ENCODE measurements at regions not wholly inside any gene's neighbourhood (a gene's known extent, or its start where the extent isn't known, plus 50 kb on each side); places are given as distances from the start of the nearest gene placed in this dataset.

DNA sequence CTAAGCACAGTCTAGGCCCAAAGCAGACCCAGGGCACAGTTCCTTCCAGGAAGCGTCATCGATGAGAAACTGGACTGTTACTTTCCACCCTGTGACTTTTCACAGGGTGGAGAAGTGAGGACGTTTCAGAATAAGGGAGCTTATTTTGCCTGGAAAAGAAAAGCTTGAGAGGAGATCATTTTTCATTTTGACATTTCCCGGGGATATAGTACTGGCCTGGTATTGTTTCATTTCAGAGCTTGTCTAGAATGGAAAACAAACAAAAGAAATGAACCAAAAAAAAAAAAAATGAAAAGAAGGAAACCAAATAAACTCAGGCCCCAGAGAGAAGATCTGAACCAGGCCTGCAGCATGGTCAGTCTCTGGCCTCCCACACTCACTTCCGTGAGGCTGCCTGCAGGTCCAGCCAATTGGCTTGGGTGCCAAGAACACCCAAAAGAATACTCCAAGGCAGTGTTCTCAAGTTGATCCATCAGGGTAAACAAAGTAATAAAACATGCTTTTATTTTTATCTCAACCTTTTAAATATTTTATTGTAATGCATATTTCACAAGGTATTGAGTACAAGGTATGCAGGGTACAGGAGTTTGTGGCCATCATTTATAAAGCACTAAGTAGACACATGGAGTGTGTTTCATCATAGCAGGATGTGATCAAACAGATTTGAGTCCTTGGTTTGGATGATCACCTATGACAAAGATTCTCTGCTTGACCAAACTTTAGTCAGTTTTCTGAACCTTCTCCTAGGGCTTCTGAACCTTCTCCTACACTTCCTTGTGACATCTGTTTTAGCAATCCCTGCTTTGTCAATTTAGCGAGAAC lies 176.9 kb upstream of the GGTLC1 start:
- no peak for DNase-seq

GRCh38 chr20:24164360-24164759 lies 175.8 kb upstream of the GGTLC1 start:
- DNase-seq = no peak

DNA sequence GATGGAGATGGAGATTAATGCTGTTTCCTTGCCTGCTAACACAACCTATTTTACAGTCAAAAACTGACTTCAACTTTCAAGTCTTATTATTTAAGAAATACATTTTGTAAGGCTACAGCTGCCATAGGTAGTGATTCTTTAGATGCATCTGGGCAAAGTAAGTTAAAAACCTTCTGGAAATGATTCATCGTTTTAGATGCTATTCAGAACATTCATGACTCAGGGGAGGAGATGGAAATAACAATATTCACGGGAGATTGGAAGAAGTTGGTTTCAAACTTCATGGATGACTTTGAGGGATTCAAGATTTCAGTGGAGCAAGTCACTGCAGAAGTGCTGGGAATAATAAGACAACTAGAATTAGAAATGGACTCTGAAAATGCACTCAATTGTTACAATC lies 174.9 kb upstream of the GGTLC1 start:
- DNase-seq = no peak

DNA sequence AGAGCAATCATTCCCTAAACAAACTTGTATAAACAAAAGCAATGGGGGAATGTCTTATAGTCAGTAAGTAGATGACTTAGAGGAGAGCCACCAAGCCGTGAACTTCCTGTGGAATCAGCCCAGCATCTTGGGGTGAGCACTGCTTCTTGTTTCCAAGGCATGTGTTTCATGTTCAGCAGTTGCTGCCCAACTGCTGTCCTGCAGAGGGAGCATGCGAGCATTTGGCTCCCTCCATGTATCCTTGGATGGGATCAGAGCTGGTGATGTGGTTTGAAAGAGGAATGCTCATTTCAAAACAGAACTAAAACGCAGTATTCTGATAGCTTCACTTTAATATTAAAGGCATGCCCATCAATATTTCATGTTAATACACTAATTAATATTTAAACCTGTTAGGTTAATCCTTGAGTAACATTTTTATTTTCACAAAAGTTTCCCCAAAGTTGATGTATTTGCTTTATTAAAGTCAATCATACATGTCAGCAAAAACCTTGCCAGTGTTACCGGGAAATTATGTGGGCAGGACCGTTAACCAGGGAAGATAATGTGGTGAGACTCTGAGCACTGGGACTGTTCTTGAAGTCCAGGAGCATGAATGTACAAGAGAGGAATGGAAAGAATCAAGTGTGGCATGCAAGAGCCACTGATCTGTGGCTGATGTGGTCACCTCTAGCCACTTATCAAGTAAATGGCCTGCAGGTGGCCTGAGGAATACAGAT lies 172.1 kb upstream of the GGTLC1 start:
- peak; percentile 79 for DNase-seq

GRCh38 chr20:24158281-24158680 lies 169.7 kb upstream of the GGTLC1 start:
- no peak for DNase-seq

- no peak for DNase-seq
Observed at GRCh38 chr20:24157213-24157612, 168.6 kb upstream of the GGTLC1 start.

- DNase-seq = no peak
Observed at GRCh38 chr20:24153101-24154040, 164.8 kb upstream of the GGTLC1 start.

GRCh38 chr20:24151621-24152294 lies 163.2 kb upstream of the GGTLC1 start:
- no peak for DNase-seq

GRCh38 chr20:24150406-24150805 lies 161.8 kb upstream of the GGTLC1 start:
- no peak for DNase-seq

DNA sequence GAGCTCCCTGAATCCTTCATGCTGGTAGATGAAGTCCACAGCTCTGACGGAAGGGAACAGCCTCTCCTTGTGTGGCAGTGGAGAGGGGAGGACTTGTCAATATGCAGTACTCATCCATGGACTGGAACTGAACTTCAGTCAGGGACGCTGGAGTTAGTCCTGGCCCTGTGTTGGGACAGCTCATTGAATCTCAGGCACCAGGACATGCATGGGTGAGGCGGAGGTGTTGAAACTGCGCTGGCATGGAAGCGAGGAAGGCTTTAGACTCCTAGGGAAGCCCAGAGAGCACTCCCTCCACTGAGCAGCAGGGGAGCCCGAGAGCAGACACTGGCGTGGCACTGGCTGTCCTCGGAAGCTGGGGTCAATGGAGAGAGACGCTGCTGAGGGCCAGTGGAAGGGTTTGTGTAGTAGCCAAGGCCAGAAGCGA lies 161.3 kb upstream of the GGTLC1 start:
- no peak for DNase-seq

GRCh38 chr20:24149175-24149574 lies 160.6 kb upstream of the GGTLC1 start:
- no peak for DNase-seq

DNA sequence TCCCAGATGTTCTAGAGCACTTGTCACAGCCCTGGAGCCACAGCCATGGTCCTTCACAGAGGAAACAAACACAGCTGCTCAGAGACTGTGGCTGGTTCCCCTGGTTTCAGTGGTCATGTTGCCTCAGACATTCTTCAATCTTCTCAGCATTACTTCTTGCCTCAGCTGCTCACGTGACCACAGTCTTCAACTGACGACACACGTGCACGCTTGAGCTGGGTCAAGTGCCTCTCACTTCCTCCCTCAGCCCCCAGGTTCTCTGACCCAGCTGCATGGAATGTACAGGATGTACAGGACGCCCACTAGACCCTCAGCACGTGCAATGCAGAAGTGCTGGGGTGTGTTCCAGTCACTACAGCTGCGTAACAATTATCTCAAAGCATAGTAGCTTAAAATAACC lies 159.8 kb upstream of the GGTLC1 start:
- DNase-seq = no peak

- DNase-seq = no peak
Observed at GRCh38 chr20:24147961-24148360, 159.4 kb upstream of the GGTLC1 start.

- DNase-seq = no peak
Observed at GRCh38 chr20:24147479-24147878, 158.9 kb upstream of the GGTLC1 start.

- DNase-seq = no peak
Observed at GRCh38 chr20:24146231-24146634, 157.7 kb upstream of the GGTLC1 start.

DNA sequence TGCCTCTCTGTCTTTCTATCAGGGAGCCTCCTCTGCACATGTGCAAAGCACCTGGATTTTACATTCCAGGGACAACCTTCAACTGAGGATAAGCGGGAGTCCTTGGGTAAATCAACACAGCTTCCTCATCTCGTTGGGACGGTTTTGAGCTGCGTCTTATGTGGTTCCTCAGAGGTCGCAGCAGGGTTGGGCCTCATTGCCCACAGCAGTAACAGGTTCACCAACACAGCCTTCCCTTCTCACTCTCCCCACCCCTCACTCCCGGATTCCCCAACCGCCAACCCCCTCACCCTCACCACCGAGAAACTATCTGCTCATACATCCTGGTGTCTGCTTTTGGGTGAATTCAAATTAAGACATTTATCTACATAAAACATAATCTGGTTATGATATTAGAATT lies 155.8 kb upstream of the GGTLC1 start:
- DNase-seq = no peak

GRCh38 chr20:24141111-24141510 lies 152.5 kb upstream of the GGTLC1 start:
- no peak for DNase-seq

DNA sequence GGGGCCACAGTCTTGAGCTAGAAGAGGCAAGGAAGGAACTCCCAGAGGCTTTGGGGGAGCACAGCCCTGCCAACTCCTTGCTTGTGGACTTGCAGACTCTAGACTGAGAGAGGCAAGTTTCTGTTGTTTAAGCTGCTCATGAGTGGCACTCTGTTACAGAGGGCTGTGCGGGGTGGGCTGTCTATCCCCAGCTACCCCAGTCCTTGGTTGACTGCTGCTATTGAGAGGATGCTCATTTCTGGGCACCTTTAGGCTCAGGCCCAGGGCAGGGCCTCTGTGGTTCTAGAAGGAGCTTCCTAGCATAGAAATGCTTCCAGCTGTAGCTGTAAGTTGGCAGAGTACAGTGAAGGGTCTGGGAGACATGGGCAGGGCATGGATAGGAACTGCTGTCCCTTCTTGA lies 151.3 kb upstream of the GGTLC1 start:
- no peak for DNase-seq

DNA sequence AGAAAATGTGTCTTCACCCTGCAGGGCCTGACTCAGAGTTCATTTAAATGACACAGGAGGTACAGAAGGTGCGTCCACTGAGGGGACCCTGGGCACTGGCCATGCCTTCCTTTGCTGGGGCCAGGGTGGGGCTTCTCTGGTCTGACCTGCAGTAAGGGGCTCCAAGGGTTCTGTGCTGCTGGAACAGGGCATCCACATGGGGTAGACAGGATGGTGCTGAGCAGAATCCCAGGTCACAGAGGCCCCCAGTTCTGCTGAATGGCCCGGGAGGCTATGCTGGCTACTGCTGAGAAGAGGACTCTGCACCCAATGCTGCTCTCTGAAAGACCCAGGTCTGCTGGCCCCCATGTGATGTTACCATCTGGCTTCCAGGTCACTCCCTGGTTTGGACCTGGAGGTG lies 150.4 kb upstream of the GGTLC1 start:
- no peak for DNase-seq

DNA sequence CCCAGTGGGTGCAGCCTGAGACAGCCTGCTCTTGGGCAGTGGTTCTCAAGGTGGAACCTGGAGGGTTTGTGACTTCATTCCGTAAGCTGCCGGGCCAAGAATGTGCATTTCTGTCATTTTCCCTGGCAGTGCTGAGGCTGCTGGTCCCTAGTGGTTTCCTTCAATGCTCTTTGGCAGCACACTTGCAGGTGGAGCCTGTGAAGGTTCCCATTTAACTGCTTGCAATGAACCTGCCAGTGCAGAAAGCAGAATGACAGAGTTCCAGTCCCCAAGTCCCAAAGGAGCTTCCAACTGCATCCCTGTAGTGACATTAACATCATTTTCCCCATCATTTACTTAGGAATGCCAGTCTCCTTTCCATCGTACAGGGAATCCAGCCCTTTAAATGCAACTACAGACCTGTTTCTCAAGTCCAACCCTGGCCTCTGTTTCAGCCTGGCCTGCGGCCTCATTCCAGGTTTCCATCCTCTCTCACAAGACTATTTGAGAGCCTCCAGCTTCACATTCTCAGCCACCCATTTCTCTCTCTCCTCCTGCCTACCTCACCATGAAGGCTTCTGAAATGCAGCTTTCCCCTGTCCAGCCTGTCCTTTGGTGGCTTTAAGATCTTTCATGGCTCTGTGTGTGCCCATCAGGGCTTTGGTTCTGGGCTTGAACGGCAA lies 149.7 kb upstream of the GGTLC1 start:
- no peak for DNase-seq

DNA sequence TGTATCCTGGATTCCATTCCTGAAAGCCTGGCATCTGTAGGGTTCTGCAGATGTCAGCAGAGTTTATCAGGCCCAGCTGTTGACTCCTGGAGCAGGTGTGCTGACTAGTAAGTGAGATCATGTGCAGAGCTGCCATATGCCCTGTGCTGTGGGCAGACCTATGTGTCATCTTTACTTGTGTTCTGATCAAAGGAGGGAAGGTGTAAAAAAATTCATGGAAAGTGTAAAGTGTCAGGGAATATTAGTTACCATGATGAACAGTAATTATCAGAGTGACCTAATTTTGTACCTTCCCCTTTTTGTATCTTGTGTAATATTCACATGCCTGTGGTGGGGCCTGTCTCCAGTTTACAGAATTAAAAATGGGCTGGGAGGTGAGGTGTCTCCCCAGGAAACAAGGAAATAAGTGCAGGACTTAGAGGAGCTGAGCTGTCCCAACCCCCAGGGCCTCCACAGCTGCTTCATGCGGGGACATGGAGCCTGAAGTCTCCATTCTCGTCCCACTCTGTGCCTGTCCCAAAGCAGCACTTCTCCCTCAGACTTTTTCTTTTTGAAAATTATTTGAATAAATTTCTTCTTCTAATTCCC lies 148.2 kb upstream of the GGTLC1 start:
- no peak for DNase-seq

GRCh38 chr20:24135781-24136180 lies 147.2 kb upstream of the GGTLC1 start:
- no peak for DNase-seq

Measured in right hindlimb (tissue), 1 donor.